HUES48 (cell line): ENCODE measurements at regions not wholly inside any gene's neighbourhood (a gene's known extent, or its start where the extent isn't known, plus 50 kb on each side); places are given as distances from the start of the nearest gene placed in this dataset.
"Not testable (repeated sequence)": the region's sequence is repeated elsewhere in the genome, so short reads cannot be mapped to it uniquely, and the experiment has no call there.

ENCODE experiments used
- H3K27ac ChIP-seq: one replicate; pipeline ENCODE4 v1.7.0; 2013; ENCODE audit warnings: low read depth, low read length, inconsistent platforms
- H3K27me3 ChIP-seq: 2 replicates; pipeline ENCODE4 v1.6.1; 2013; ENCODE audit warnings: mild to moderate bottlenecking, low read length; ENCODE audit not compliant: control insufficient read depth, insufficient read depth
- H3K36me3 ChIP-seq: 2 replicates; pipeline ENCODE4 v1.6.1; 2013; ENCODE audit warnings: low read length; ENCODE audit not compliant: control insufficient read depth, insufficient read depth
- H3K4me1 ChIP-seq: 2 replicates; pipeline ENCODE4 v1.6.1; 2013; ENCODE audit warnings: mild to moderate bottlenecking, low read length; ENCODE audit not compliant: control insufficient read depth, insufficient read depth
- H3K4me3 ChIP-seq: 2 replicates; pipeline ENCODE4 v1.5.1; 2013; ENCODE audit warnings: mild to moderate bottlenecking, low read depth, low read length
- H3K9ac ChIP-seq: 2 replicates; pipeline ENCODE4 v1.6.1; 2013; ENCODE audit warnings: mild to moderate bottlenecking, low read depth, low read length, moderate library complexity
- H3K9me3 ChIP-seq: 2 replicates; pipeline ENCODE4 v1.6.1; 2013; ENCODE audit warnings: low read length; ENCODE audit not compliant: control insufficient read depth, insufficient read depth

GRCh38 chr6:155830531-155830930 lies 374.9 kb upstream of the NOX3 start:
- Histone ChIP-seq H3K4me3 (no peak overlapping the region), H3K36me3 (no peaks in the 10 kb centered on the region), H3K9me3 (no peaks in the 10 kb centered on the region), H3K27ac (no peak overlapping the region), H3K27me3 (no peaks in the 10 kb centered on the region), H3K4me1 (no peaks in the 10 kb centered on the region), H3K9ac (no peak overlapping the region)

GRCh38 chr6:155829646-155830045 lies 374.0 kb upstream of the NOX3 start:
- no peak overlapping the region for H3K4me3 ChIP-seq
- no peak overlapping the region for H3K9ac ChIP-seq
- no peaks in the 10 kb centered on the region for H3K4me1 ChIP-seq
- no peak overlapping the region for H3K27ac ChIP-seq
- H3K9me3 ChIP-seq, result no peaks in the 10 kb centered on the region
- no peaks in the 10 kb centered on the region for H3K27me3 ChIP-seq
- H3K36me3 ChIP-seq, result no peaks in the 10 kb centered on the region

GRCh38 chr6:155828989-155829388 lies 373.4 kb upstream of the NOX3 start:
- no peaks in the 10 kb centered on the region for H3K4me1 ChIP-seq
- H3K9me3 ChIP-seq, result no peaks in the 10 kb centered on the region

GRCh38 chr6:155818698-155819097 lies 363.1 kb upstream of the NOX3 start:
- Histone ChIP-seq H3K27me3 (no peaks in the 10 kb centered on the region), H3K4me3 (no peak overlapping the region), H3K27ac (no peak overlapping the region), H3K9ac (no peak overlapping the region), H3K36me3 (no peaks in the 10 kb centered on the region), H3K9me3 (no peaks in the 10 kb centered on the region), H3K4me1 (no peaks in the 10 kb centered on the region)

More at GRCh38 chr6:155828989-155829388, 373.4 kb upstream of the NOX3 start:
- Histone ChIP-seq H3K27ac (no peak overlapping the region), H3K27me3 (no peaks in the 10 kb centered on the region), H3K4me3 (no peak overlapping the region), H3K36me3 (no peaks in the 10 kb centered on the region), H3K9ac (no peak overlapping the region)

GRCh38 chr6:155813548-155813947 lies 357.9 kb upstream of the NOX3 start:
- Histone ChIP-seq H3K4me1 (no peaks in the 10 kb centered on the region), H3K27ac (no peak overlapping the region), H3K9me3 (no peaks in the 10 kb centered on the region), H3K9ac (no peak overlapping the region), H3K36me3 (no peaks in the 10 kb centered on the region), H3K27me3 (no peaks in the 10 kb centered on the region), H3K4me3 (no peak overlapping the region)

- H3K9ac ChIP-seq, result no peak overlapping the region
- H3K4me3 ChIP-seq, result no peak overlapping the region
- H3K27me3 ChIP-seq, result no peaks in the 10 kb centered on the region
- no peaks in the 10 kb centered on the region for H3K36me3 ChIP-seq
- no peak overlapping the region for H3K27ac ChIP-seq
- H3K4me1 ChIP-seq, result no peaks in the 10 kb centered on the region
- H3K9me3 ChIP-seq, result no peaks in the 10 kb centered on the region
Observed at GRCh38 chr6:155807243-155807642, 351.6 kb upstream of the NOX3 start.

GRCh38 chr6:155801046-155801445 lies 345.4 kb upstream of the NOX3 start:
- H3K36me3 ChIP-seq, result no peaks in the 10 kb centered on the region
- H3K9ac ChIP-seq, result no peak overlapping the region
- peaks cover 3% of the 10 kb centered on the region; the same call in 1 of the 2 replicates for H3K9me3 ChIP-seq
- no peak overlapping the region for H3K27ac ChIP-seq
- H3K4me3 ChIP-seq, result no peak overlapping the region
- H3K27me3 ChIP-seq, result no peaks in the 10 kb centered on the region
- no peaks in the 10 kb centered on the region for H3K4me1 ChIP-seq

- H3K4me1 ChIP-seq, H3K9me3 ChIP-seq, H3K27ac ChIP-seq, H3K27me3 ChIP-seq, H3K9ac ChIP-seq, H3K4me3 ChIP-seq, H3K36me3 ChIP-seq: not testable (repeated sequence)
Observed at GRCh38 chr6:155798876-155799275, 343.2 kb upstream of the NOX3 start.

GRCh38 chr6:155795173-155795796 lies 339.6 kb upstream of the NOX3 start:
- H3K27me3 ChIP-seq, result no peaks in the 10 kb centered on the region
- H3K27ac ChIP-seq, result no peak overlapping the region
- H3K9ac ChIP-seq, result no peak overlapping the region
- H3K36me3 ChIP-seq, result no peaks in the 10 kb centered on the region
- no peaks in the 10 kb centered on the region; the same call in 1 of the 2 replicates for H3K4me1 ChIP-seq
- peaks cover under 1% of the 10 kb centered on the region; the same call in 1 of the 2 replicates for H3K9me3 ChIP-seq
- H3K4me3 ChIP-seq, result no peak overlapping the region

GRCh38 chr6:155791891-155792290 lies 336.3 kb upstream of the NOX3 start:
- H3K36me3 ChIP-seq, result no peaks in the 10 kb centered on the region

GRCh38 chr6:155791186-155791585 lies 335.5 kb upstream of the NOX3 start:
- no peak overlapping the region for H3K27ac ChIP-seq
- no peaks in the 10 kb centered on the region for H3K27me3 ChIP-seq
- no peak overlapping the region for H3K4me3 ChIP-seq
- no peaks in the 10 kb centered on the region; the same call in 1 of the 2 replicates for H3K4me1 ChIP-seq
- peaks cover 10% of the 10 kb centered on the region for H3K9me3 ChIP-seq
- no peaks in the 10 kb centered on the region for H3K36me3 ChIP-seq
- no peak overlapping the region for H3K9ac ChIP-seq

More at GRCh38 chr6:155791891-155792290, 336.3 kb upstream of the NOX3 start:
- Histone ChIP-seq H3K9me3 (peaks cover 8% of the 10 kb centered on the region), H3K27me3 (no peaks in the 10 kb centered on the region), H3K4me3 (no peak overlapping the region), H3K27ac (no peak overlapping the region), H3K4me1 (no peaks in the 10 kb centered on the region; the same call in 1 of the 2 replicates), H3K9ac (no peak overlapping the region)
